C4-2B (cell line): ENCODE measurements at regions not wholly inside any gene's neighbourhood (a gene's known extent, or its start where the extent isn't known, plus 50 kb on each side); places are given as distances from the start of the nearest gene placed in this dataset.

ENCODE experiments used
- H3K27ac ChIP-seq: fragments of 450-650 bp; 2 replicates; pipeline ENCODE4 v1.5.1; 2017
- CTCF ChIP-seq: fragments of 450-650 bp; conservative IDR thresholded peaks from 2 replicates; pipeline ENCODE4 v1.5.1; 2017; ENCODE audit warnings: mild to moderate bottlenecking
- ZFX ChIP-seq: fragments of 450-650 bp; IDR thresholded peaks from 2 replicates; pipeline ENCODE4 v1.6.1; 2017

GRCh38 chr7:118046086-118046485, 137.9 kb upstream of the LSM8 start:
- no peak for TF ChIP-seq ZFX
- TF ChIP-seq CTCF = no peak
- no peak overlapping the region for H3K27ac ChIP-seq

- no peak overlapping the region for H3K27ac ChIP-seq
- TF ChIP-seq CTCF (no peak), ZFX (no peak)
These were observed 137.2 kb upstream of the LSM8 start for GRCh38 chr7:118046801-118047200.

- TF ChIP-seq CTCF (no peak), ZFX (no peak)
- H3K27ac ChIP-seq = no peak overlapping the region
These were observed 131.6 kb upstream of the LSM8 start for GRCh38 chr7:118052336-118052735.

GRCh38 chr7:118053353-118053752, 130.6 kb upstream of the LSM8 start:
- no peak for TF ChIP-seq ZFX
- no peak for TF ChIP-seq CTCF

GRCh38 chr7:118054529-118054928, 129.4 kb upstream of the LSM8 start:
- H3K27ac ChIP-seq = no peak overlapping the region
- TF ChIP-seq ZFX = no peak
- TF ChIP-seq CTCF = no peak

More at GRCh38 chr7:118053353-118053752, 130.6 kb upstream of the LSM8 start:
- no peak overlapping the region for H3K27ac ChIP-seq

- no peak overlapping the region for H3K27ac ChIP-seq
- no peak for TF ChIP-seq ZFX
- TF ChIP-seq CTCF = no peak
These were observed 128.3 kb upstream of the LSM8 start for GRCh38 chr7:118055647-118056046.

- H3K27ac ChIP-seq = no peak overlapping the region
- TF ChIP-seq CTCF (no peak), ZFX (no peak)
These were observed 126.6 kb upstream of the LSM8 start for GRCh38 chr7:118057404-118057803.
